ENCODE measurements at regions not wholly inside any gene's neighbourhood (a gene's known extent, or its start where the extent isn't known, plus 50 kb on each side); places are given as distances from the start of the nearest gene placed in this dataset.

GRCh38 chr9:96031916-96032534, 156.5 kb downstream of the ERCC6L2 start:
- no peak for DNase-seq

GRCh38 chr9:96031366-96031824, 155.9 kb downstream of the ERCC6L2 start:
- DNase-seq, result no peak

GRCh38 chr9:96029722-96030530, 154.4 kb downstream of the ERCC6L2 start:
- no peak for DNase-seq

GRCh38 chr9:96027251-96028131, 152.0 kb downstream of the ERCC6L2 start:
- no peak for DNase-seq

GRCh38 chr9:96026655-96027213, 151.2 kb downstream of the ERCC6L2 start:
- no peak for DNase-seq

GRCh38 chr9:96025995-96026602, 150.6 kb downstream of the ERCC6L2 start:
- no peak for DNase-seq

GRCh38 chr9:96023486-96023885, 148.0 kb downstream of the ERCC6L2 start:
- DNase-seq, result no peak

- no peak for DNase-seq
Observed at GRCh38 chr9:96022445-96023051, 147.1 kb downstream of the ERCC6L2 start.

- no peak for DNase-seq
Observed at GRCh38 chr9:96021551-96022444, 146.3 kb downstream of the ERCC6L2 start.

GRCh38 chr9:96020792-96021550, 145.5 kb downstream of the ERCC6L2 start:
- DNase-seq, result no peak

GRCh38 chr9:96020300-96020791, 144.9 kb downstream of the ERCC6L2 start:
- no peak for DNase-seq
